ENCODE measurements at regions not wholly inside any gene's neighbourhood (a gene's known extent, or its start where the extent isn't known, plus 50 kb on each side); places are given as distances from the start of the nearest gene placed in this dataset.

GRCh38 chr14:65346474-65346873, 66.1 kb upstream of the FUT8 start:
- DNase-seq (ENCODE audit: low read depth in 4 of 4, low spot score in 3 of 4), result no peak

DNA sequence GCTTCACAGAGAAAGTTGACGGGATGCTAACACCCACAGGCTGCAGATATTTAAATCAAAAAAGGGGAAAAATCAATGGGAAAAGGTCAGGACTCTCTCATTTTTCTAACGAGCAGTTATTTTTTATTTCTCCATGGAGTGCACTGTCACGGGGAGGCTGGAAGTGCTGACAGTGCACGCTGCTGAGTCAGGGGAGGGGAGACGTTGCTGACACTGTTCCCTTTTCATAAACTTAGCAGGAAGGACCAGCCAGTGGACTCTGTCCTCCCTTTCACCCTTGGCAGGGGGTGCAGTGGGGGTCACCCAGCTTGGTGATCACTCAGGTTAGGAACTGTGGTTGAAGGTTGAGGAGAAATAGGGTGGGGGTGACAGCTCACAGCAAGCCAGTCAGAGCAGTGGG, 65.6 kb upstream of the FUT8 start:
- no peak for DNase-seq (ENCODE audit: low read depth in 4 of 4, low spot score in 3 of 4)

DNA sequence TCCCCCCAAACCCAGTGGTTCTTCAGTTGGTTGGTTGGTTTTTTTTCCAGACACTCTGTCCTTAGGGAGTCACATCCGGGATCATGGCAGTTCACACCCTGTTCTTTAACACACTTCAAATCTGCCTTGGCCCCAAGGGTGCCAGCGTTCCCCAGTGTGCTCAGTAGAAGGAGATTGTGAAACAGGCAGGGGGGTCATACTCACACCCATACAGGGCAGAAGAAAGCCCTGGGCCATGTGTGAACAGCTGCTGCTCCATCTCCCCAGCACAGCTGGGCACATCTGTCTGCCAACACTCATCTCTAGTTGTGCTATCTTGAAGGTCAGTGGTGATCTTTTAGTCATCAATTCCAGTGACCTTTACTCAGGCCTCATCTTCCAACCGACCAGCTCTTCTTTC, 64.4 kb upstream of the FUT8 start:
- no peak for DNase-seq (ENCODE audit: low read depth in 4 of 4, low spot score in 3 of 4)

DNA sequence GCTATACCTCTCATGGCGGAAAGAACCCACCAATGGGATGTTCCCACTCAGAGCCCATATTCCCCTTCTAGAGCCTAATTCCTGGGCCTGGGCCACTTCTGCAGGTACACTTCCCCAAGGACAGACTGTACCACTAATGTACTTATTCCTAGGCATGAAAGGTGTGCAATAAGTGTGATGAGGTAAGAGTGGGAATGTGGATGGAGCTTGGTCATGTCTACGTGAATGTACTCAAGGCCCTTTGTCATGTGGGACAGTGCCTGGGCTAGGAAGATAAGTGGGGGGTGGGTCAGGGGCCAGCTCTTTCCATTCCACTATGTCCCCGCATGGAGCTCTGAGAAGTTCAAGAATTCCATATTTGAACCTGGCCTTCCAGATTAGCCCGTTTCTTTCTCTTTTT, 63.4 kb upstream of the FUT8 start:
- no peak for DNase-seq (ENCODE audit: low read depth in 4 of 4, low spot score in 3 of 4)

GRCh38 chr14:65351493-65352194, 60.9 kb upstream of the FUT8 start:
- no peak for DNase-seq (ENCODE audit: low read depth in 4 of 4, low spot score in 3 of 4)

- DNase-seq (ENCODE audit: low read depth in 4 of 4, low spot score in 3 of 4), result no peak
These were observed 59.5 kb upstream of the FUT8 start for GRCh38 chr14:65352964-65353530.

DNA sequence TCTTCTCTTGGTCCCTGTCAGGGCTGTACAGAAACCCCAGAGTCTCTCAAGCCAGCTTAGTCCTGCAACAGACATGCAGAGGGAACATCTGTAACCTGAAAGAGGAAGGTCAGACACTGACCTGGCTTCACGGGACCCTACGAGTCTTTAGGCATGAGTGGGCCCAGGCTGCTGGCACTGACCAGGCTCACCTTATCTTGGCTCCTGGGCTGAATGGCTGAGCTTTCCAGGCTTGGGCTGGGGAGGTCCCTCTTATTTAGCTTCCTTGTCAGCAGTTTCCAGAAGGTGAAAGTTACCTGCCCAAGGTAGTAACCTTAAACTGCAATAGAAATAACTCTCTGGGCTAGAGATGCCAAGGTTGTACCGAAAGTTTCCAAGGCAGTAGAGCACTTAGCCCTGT, 58.4 kb upstream of the FUT8 start:
- no peak for DNase-seq (ENCODE audit: low read depth in 4 of 4, low spot score in 3 of 4)

- DNase-seq (ENCODE audit: low read depth in 4 of 4, low spot score in 3 of 4), result no peak
These were observed 57.8 kb upstream of the FUT8 start for GRCh38 chr14:65354715-65355114.

- no peak for DNase-seq (ENCODE audit: low read depth in 4 of 4, low spot score in 3 of 4)
These were observed 56.1 kb upstream of the FUT8 start for GRCh38 chr14:65356327-65356836.

GRCh38 chr14:65357113-65357512, 55.4 kb upstream of the FUT8 start:
- no peak for DNase-seq (ENCODE audit: low read depth in 4 of 4, low spot score in 3 of 4)

DNA sequence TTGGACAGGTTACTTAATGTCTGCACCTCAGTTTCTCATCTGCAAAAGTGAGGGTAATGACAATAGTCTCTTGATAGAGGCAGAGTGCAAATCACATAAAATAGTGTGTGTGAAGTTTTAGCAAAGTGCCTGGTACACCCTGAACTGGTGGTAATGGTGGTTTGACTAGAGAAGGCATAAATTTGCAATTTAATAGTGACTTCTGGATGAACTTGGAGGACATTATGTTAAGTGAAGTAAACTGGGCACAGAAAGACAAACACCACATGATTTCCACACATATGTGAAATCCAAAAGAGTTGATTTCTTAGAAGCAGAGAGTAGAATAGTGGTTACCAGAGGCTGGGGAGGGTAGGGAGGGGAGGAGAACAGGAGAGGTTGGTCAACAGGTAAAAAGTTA, 54.8 kb upstream of the FUT8 start:
- no peak for DNase-seq (ENCODE audit: low read depth in 4 of 4, low spot score in 3 of 4)

- no peak for DNase-seq (ENCODE audit: low read depth in 4 of 4, low spot score in 3 of 4)
These were observed 53.0 kb upstream of the FUT8 start for GRCh38 chr14:65359503-65359902.

- DNase-seq (ENCODE audit: low read depth in 4 of 4, low spot score in 3 of 4), result no peak
These were observed 52.3 kb upstream of the FUT8 start for GRCh38 chr14:65360144-65360784.

DNA sequence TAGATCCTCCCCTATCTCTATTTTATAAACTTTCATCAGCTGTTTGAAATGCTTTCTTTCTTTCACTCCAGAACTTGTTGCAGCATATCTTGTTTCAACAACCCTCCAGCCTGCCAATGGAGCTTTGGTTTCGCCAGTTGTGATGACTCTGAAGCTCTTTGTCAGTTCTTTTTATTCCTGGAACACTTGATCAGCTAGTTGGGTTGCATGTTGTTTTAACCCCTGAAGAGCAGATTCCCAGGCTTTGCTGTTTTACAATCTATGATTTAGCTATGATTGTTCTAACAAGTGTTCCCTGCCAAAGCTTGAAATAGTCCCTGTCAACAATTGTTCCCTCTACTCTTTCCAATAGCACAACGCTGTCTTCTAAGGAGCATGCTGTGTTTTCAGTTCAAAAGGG, 50.6 kb upstream of the FUT8 start:
- no peak for DNase-seq (ENCODE audit: low read depth in 4 of 4, low spot score in 3 of 4)
